Erythroblast (primary cell): ENCODE measurements at regions not wholly inside any gene's neighbourhood (a gene's known extent, or its start where the extent isn't known, plus 50 kb on each side); places are given as distances from the start of the nearest gene placed in this dataset.

Experiments
- GATA1 ChIP-seq: IDR thresholded peaks from 2 replicates; pipeline ENCODE4 v1.6.1; 2011; ENCODE audit warnings: low read depth, mild to moderate bottlenecking, control low read depth, low read length, moderate library complexity
- POLR2A ChIP-seq: IDR thresholded peaks from 2 replicates; pipeline ENCODE4 v1.6.1; 2011; ENCODE audit warnings: mild to moderate bottlenecking, low read length

- no peak for TF ChIP-seq POLR2A
- no peak for TF ChIP-seq GATA1
Observed at GRCh38 chr12:67116134-67116533, 153.0 kb upstream of the CAND1 start.
